ENCODE measurements at regions not wholly inside any gene's neighbourhood (a gene's known extent, or its start where the extent isn't known, plus 50 kb on each side); places are given as distances from the start of the nearest gene placed in this dataset.

GRCh38 chr17:12296209-12296625 is 275.5 kb downstream of the MAP2K4 start:
- DNase-seq: peak; percentile 13

GRCh38 chr17:12301551-12301950 is 280.9 kb downstream of the MAP2K4 start:
- no peak for DNase-seq

- no peak for DNase-seq
Observed at GRCh38 chr17:12302711-12303110, 282.0 kb downstream of the MAP2K4 start.

- no peak for DNase-seq
Observed at GRCh38 chr17:12310811-12311210, 290.1 kb downstream of the MAP2K4 start.

- DNase-seq: no peak
Observed at GRCh38 chr17:12312692-12313091, 292.0 kb downstream of the MAP2K4 start.

GRCh38 chr17:12313786-12314185 is 293.1 kb downstream of the MAP2K4 start:
- DNase-seq: no peak

GRCh38 chr17:12316021-12316420 is 295.3 kb downstream of the MAP2K4 start:
- DNase-seq: no peak

- DNase-seq: no peak
Observed at GRCh38 chr17:12318571-12319266, 298.0 kb downstream of the MAP2K4 start.

GRCh38 chr17:12320286-12320685 is 299.6 kb downstream of the MAP2K4 start:
- DNase-seq: peak; percentile 16

- DNase-seq: no peak
Observed at GRCh38 chr17:12328204-12328603, 307.5 kb downstream of the MAP2K4 start.

GRCh38 chr17:12330456-12330855 is 309.8 kb downstream of the MAP2K4 start:
- no peak for DNase-seq

GRCh38 chr17:12341328-12341727 is 320.7 kb downstream of the MAP2K4 start:
- DNase-seq: no peak

- DNase-seq: no peak
Observed at GRCh38 chr17:12342161-12342560, 321.5 kb downstream of the MAP2K4 start.

- peak; percentile 34 for DNase-seq
Observed at GRCh38 chr17:12342609-12343435, 322.1 kb downstream of the MAP2K4 start.

GRCh38 chr17:12348476-12348875 is 317.2 kb upstream of the MYOCD start:
- DNase-seq: no peak

- no peak for DNase-seq
Observed at GRCh38 chr17:12349297-12349696, 316.4 kb upstream of the MYOCD start.

- DNase-seq: no peak
Observed at GRCh38 chr17:12352127-12352526, 313.6 kb upstream of the MYOCD start.

- no peak for DNase-seq
Observed at GRCh38 chr17:12357600-12357999, 308.1 kb upstream of the MYOCD start.

GRCh38 chr17:12358477-12358876 is 307.2 kb upstream of the MYOCD start:
- no peak for DNase-seq

- no peak for DNase-seq
Observed at GRCh38 chr17:12362853-12363455, 302.7 kb upstream of the MYOCD start.

GRCh38 chr17:12365805-12366204 is 299.9 kb upstream of the MYOCD start:
- DNase-seq: no peak

- DNase-seq: no peak
Observed at GRCh38 chr17:12369065-12369464, 296.6 kb upstream of the MYOCD start.

- no peak for DNase-seq
Observed at GRCh38 chr17:12376276-12376675, 289.4 kb upstream of the MYOCD start.

- peak; percentile 79 for DNase-seq
Observed at GRCh38 chr17:12386225-12386624, 279.5 kb upstream of the MYOCD start.

Measured in fibroblast of upper back skin (primary cell).